ENCODE measurements at regions not wholly inside any gene's neighbourhood (a gene's known extent, or its start where the extent isn't known, plus 50 kb on each side); places are given as distances from the start of the nearest gene placed in this dataset.

- TF ChIP-seq CTCF (IDR thresholded peaks at IDR 0.05) (no peak), ZFX (IDR thresholded peaks at IDR 0.05; ENCODE audit: borderline replicate concordance) (no peak)
These were observed 288.0 kb upstream of the ERCC4 start for GRCh38 chr16:13631916-13632315.

All from 22Rv1 (cell line).